Nephron progenitor cell (in vitro differentiated cells): ENCODE measurements at regions not wholly inside any gene's neighbourhood (a gene's known extent, or its start where the extent isn't known, plus 50 kb on each side); places are given as distances from the start of the nearest gene placed in this dataset.

Experiments used
- DNase-seq: peaks from one replicate; pipeline ENCODE4 v3.0.0; 2021
- H3K27ac Mint-ChIP-seq: 2 replicates; pipeline ENCODE4 v1.8.0; 2021; ENCODE audit warnings: mild to moderate bottlenecking, moderate library complexity, mixed read lengths
- H3K27me3 Mint-ChIP-seq: 2 replicates; pipeline ENCODE4 v1.8.0; 2021; ENCODE audit warnings: mild to moderate bottlenecking, low read depth, mixed read lengths; ENCODE audit not compliant: poor library complexity
- H3K36me3 Mint-ChIP-seq: 2 replicates; pipeline ENCODE4 v1.8.0; 2021; ENCODE audit warnings: low read depth, mixed read lengths
- H3K4me1 Mint-ChIP-seq: 2 replicates; pipeline ENCODE4 v1.8.0; 2021; ENCODE audit warnings: mixed read lengths
- H3K4me3 Mint-ChIP-seq: 2 replicates; pipeline ENCODE4 v1.8.0; 2021; ENCODE audit warnings: mild to moderate bottlenecking, moderate library complexity, mixed read lengths
- H3K9me3 Mint-ChIP-seq: 2 replicates; pipeline ENCODE4 v1.8.0; 2021; ENCODE audit warnings: mild to moderate bottlenecking, moderate library complexity, mixed read lengths
- TF ChIP-seq, protein P1 (sequence below): fragments of 200-600 bp; sonication (generic); IDR thresholded peaks from 2 replicates; pipeline ENCODE4 v1.5.0; 2021; ENCODE audit warnings: antibody characterized with exemption

DNA sequence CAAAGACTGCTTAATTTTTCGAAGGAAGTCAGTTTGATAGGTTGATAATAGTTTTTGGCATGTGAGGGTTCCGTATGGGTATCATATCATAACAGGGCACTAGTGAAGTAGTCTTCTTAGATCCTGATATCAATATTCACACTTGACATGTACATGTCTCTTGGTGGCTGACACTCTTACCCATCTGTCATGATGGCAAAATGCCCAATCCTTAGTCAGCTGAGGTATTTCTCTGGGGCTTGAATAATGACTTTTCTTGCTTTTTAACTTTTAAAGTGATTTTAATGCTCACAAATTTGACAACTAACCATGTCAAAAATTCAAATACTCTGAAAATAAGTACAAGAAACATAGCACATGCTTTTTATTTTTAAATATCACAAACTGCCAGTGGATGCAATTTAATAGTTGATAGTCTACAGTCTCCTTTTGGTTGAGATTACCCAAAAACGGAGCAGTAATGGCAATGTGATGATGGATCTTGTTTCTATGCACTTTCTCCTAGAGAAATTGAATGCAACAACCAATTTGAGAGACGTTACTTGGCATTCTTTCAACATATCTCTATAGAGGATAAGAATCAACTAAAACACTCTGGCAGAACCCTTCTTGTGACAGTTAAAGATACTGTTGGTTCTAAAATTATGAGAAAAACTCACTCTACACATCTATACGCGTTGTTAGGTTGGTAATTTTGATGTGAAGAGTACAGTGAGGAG lies 552.9 kb upstream of the PABPC4L start:
- H3K27me3 Mint-ChIP-seq = no peaks in the 10 kb centered on the region
- H3K4me3 Mint-ChIP-seq = no peak overlapping the region
- no peaks in the 10 kb centered on the region for H3K4me1 Mint-ChIP-seq
- H3K9me3 Mint-ChIP-seq = no peaks in the 10 kb centered on the region
- H3K27ac Mint-ChIP-seq = no peak overlapping the region
- no peak for DNase-seq
- H3K36me3 Mint-ChIP-seq = no peaks in the 10 kb centered on the region
- TF ChIP-seq, protein P1, sequence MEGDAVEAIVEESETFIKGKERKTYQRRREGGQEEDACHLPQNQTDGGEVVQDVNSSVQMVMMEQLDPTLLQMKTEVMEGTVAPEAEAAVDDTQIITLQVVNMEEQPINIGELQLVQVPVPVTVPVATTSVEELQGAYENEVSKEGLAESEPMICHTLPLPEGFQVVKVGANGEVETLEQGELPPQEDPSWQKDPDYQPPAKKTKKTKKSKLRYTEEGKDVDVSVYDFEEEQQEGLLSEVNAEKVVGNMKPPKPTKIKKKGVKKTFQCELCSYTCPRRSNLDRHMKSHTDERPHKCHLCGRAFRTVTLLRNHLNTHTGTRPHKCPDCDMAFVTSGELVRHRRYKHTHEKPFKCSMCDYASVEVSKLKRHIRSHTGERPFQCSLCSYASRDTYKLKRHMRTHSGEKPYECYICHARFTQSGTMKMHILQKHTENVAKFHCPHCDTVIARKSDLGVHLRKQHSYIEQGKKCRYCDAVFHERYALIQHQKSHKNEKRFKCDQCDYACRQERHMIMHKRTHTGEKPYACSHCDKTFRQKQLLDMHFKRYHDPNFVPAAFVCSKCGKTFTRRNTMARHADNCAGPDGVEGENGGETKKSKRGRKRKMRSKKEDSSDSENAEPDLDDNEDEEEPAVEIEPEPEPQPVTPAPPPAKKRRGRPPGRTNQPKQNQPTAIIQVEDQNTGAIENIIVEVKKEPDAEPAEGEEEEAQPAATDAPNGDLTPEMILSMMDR = no peak

DNA sequence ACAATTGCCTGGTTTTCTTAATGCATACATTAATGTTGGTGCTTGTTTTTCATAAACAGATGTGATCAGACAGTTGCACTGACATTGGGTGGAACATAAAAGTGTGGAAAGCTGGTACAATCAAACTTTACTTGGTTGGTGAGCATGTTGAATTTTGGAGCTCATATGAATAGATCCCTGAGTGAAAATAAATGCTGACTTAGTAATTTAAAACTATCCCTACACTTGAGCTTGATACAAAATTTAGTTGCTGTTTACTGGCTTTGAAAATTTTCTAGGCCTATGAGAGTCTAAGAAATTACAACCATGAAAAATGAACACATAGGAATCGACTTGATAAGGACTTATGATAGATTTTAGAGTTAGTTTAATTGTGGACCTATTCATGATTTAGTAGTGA lies 551.8 kb upstream of the PABPC4L start:
- TF ChIP-seq, protein P1 = no peak
- Mint-ChIP-seq H3K4me1 (no peaks in the 10 kb centered on the region), H3K27me3 (no peaks in the 10 kb centered on the region), H3K4me3 (no peak overlapping the region), H3K9me3 (no peaks in the 10 kb centered on the region), H3K27ac (no peak overlapping the region), H3K36me3 (no peaks in the 10 kb centered on the region)
- no peak for DNase-seq

DNA sequence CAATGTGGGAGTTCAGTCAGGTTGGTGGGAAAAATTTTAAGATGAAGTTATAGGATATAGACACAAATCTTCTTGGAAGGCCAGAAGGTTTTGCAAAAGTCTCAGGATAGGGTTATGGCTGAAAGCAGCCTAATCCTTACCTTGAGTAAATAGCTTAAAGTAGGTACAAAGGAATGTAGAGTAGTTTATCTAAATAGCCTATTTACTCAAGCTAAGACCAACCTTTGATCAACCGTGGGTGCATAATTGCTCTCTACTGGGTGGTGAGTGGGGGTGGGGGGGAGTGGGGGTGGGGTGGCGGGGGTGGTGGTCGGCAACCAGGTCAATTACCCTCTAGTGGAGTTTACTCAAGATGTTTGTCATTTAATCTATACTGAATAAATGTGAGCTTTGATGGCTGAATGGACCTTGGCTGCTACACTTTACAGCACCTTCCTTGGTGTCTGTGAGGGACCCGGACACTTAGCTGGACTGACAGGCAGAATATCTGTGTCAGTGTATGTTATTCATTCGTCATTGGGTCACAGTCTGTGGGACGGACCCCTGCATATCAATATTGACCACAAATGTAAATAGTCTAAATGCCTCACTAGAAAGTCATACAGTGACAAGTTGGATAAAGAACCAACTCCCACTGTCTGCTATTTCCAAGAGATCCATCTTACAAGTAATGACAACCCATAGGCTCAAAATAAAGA lies 545.7 kb upstream of the PABPC4L start:
- peaks cover 3% of the 10 kb centered on the region for H3K27me3 Mint-ChIP-seq
- H3K4me1 Mint-ChIP-seq = no peaks in the 10 kb centered on the region
- no peaks in the 10 kb centered on the region for H3K36me3 Mint-ChIP-seq
- H3K9me3 Mint-ChIP-seq = peaks cover 8% of the 10 kb centered on the region
- H3K4me3 Mint-ChIP-seq = no peak overlapping the region
- TF ChIP-seq, protein P1 = no peak
- no peak for DNase-seq
- no peak overlapping the region for H3K27ac Mint-ChIP-seq

DNA sequence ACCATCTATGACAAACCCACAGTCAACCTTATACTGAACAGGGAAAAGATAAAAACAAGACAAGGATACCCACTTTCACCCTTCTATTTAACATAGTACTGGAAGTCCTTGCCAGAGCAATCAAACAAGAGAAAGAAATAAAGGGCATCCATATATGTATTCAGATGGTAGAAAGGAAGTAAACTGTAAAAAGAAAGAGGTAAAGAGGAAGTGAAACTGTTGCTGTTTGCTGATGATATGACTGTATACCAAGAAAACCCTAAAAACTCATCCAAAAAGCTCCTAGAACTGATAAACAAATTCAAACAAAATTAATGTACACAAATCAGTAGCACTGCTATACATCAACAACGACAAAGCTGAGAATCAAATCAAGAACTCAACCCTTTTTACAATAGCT lies 538.7 kb upstream of the PABPC4L start:
- DNase-seq = no peak
- Mint-ChIP-seq H3K27me3 (no peaks in the 10 kb centered on the region), H3K4me1 (no peaks in the 10 kb centered on the region), H3K36me3 (no peaks in the 10 kb centered on the region), H3K9me3 (peaks cover 8% of the 10 kb centered on the region), H3K4me3 (no peak overlapping the region), H3K27ac (no peak overlapping the region)
- TF ChIP-seq, protein P1 = no peak

DNA sequence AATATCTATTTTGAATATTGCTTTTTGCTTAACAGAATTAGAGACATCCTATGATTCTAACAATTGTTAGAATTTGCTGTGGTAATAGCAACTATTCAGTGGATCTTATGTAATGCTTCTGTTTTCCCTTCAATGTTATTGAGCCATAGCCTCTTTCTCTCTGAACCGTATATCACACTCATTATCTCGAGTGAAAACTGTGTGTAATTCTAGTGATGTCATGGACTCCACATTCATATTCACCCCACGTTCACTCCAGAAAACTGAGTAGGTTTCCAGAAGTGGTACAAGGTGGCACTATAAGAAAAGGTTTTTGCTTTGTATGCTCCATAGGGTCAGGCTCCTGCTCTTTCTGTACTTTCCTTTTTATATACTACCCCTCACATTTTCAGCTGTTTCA lies 534.3 kb upstream of the PABPC4L start:
- H3K9me3 Mint-ChIP-seq = peaks cover 3% of the 10 kb centered on the region
- H3K4me3 Mint-ChIP-seq = no peak overlapping the region
- no peak overlapping the region for H3K27ac Mint-ChIP-seq
- no peaks in the 10 kb centered on the region for H3K36me3 Mint-ChIP-seq
- TF ChIP-seq, protein P1 = no peak
- no peaks in the 10 kb centered on the region for H3K4me1 Mint-ChIP-seq
- DNase-seq = no peak
- H3K27me3 Mint-ChIP-seq = no peaks in the 10 kb centered on the region

DNA sequence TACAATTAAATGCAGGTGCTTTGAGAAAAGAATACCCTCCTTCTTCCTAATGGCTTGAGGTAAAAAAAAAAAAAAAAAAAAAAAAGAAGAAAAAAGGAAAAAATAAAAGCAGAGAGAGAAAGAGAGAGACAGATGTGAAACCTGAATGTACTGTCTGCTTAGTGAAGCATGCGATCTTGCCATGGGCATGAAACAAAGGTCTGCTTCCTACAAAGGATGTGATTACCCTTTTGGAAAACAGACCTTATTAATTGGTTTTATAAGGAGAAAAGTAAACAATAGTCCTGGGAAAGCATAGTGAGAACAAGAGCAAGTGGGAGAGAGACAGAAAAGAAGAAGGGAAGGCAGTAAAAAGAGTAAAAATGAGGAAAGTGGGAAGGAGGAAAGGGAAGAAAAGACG lies 526.1 kb upstream of the PABPC4L start:
- Mint-ChIP-seq H3K4me3 (no peak overlapping the region), H3K27ac (peak overlapping the region; percentile 75), H3K9me3 (peaks cover 3% of the 10 kb centered on the region), H3K27me3 (no peaks in the 10 kb centered on the region), H3K4me1 (peaks cover 9% of the 10 kb centered on the region), H3K36me3 (no peaks in the 10 kb centered on the region)
- TF ChIP-seq, protein P1 = no peak
- no peak for DNase-seq
